IMR-90 (cell line): ENCODE measurements at regions not wholly inside any gene's neighbourhood (a gene's known extent, or its start where the extent isn't known, plus 50 kb on each side); places are given as distances from the start of the nearest gene placed in this dataset.

Source experiments
- ATAC-seq: fragments of 200-7000 bp; cut with Tn5 transposase; 2 replicates; pipeline ENCODE4 v1.9.1; 2020; ENCODE audit warnings: low read depth, mild to moderate bottlenecking, moderate library complexity
- BruUV-seq: library from RNA; stranded (reverse); fragments of 400-500 nt; replicated peaks from 2 replicates; lab custom pipeline; 2021; lab: Mats Ljungman, UMichigan
- CTCF ChIA-PET: fragments of 300-600 bp; formaldehyde crosslinking; extraction: SDS; loops from one replicate; lab custom pipeline; 2021; ENCODE audit warnings: antibody characterized with exemption; lab: Yijun Ruan, JAX
- POLR2A ChIA-PET: fragments of 300-600 bp; sonication (Branson Sonifier 250); formaldehyde crosslinking; loops from one replicate; lab custom pipeline; 2022; ENCODE audit warnings: antibody characterized with exemption; ENCODE audit not compliant: unreplicated experiment; lab: Charles Lee
- DNase-seq: peaks from one replicate; pipeline ENCODE4 v3.0.0; 2013
- H2AFZ ChIP-seq: replicated peaks from 2 replicates; pipeline ENCODE3; 2013; ENCODE audit warnings: low read length, mild to moderate bottlenecking; ENCODE audit not compliant: poor library complexity
- H2AK5ac ChIP-seq: 2 replicates; pipeline ENCODE4 v1.6.1; 2013; ENCODE audit warnings: low read depth, low read length, inconsistent platforms
- H2AK9ac ChIP-seq: replicated peaks from 2 replicates; pipeline ENCODE3; 2013; ENCODE audit warnings: mild to moderate bottlenecking, low read depth, low read length, moderate library complexity; ENCODE audit not compliant: poor library complexity
- H2BK120ac ChIP-seq: 2 replicates; pipeline ENCODE4 v1.6.1; 2013; ENCODE audit warnings: low read depth, low read length, inconsistent platforms
- H2BK15ac ChIP-seq: 3 replicates; pipeline ENCODE4 v1.6.1; 2013; ENCODE audit warnings: low read depth, low read length, inconsistent platforms
- H2BK20ac ChIP-seq: 2 replicates; pipeline ENCODE4 v1.6.1; 2013; ENCODE audit warnings: low read depth, mild to moderate bottlenecking, inconsistent platforms, low read length, moderate library complexity
- H2BK5ac ChIP-seq: 2 replicates; pipeline ENCODE4 v1.6.1; 2013; ENCODE audit warnings: mild to moderate bottlenecking, low read depth, low read length, inconsistent platforms; ENCODE audit not compliant: poor library complexity, severe bottlenecking
- H3K14ac ChIP-seq: replicated peaks from 2 replicates; pipeline ENCODE4 v1.6.1; 2013; ENCODE audit warnings: low read depth, low read length, inconsistent platforms
- H3K18ac ChIP-seq: 2 replicates; pipeline ENCODE4 v1.6.1; 2013; ENCODE audit warnings: low read depth, low read length, control low read depth
- H3K23ac ChIP-seq: 2 replicates; pipeline ENCODE4 v1.6.1; 2013; ENCODE audit warnings: low read depth, low read length, inconsistent platforms
- H3K27ac ChIP-seq: 2 replicates; pipeline ENCODE4 v1.5.1; 2013; ENCODE audit warnings: mild to moderate bottlenecking, control low read depth, low read length; ENCODE audit not compliant: insufficient read depth
- H3K27me3 ChIP-seq: 2 replicates; pipeline ENCODE4 v1.6.1; 2013; ENCODE audit warnings: low read length; ENCODE audit not compliant: control insufficient read depth, insufficient read depth
- H3K36me3 ChIP-seq: 2 replicates; pipeline ENCODE4 v1.6.1; 2013; ENCODE audit warnings: low read length, mixed read lengths; ENCODE audit not compliant: control insufficient read depth, insufficient read depth
- H3K4ac ChIP-seq: 2 replicates; pipeline ENCODE4 v1.6.1; 2013; ENCODE audit warnings: low read depth, low read length, inconsistent platforms
- H3K4me1 ChIP-seq: 2 replicates; pipeline ENCODE4 v1.6.1; 2013; ENCODE audit warnings: low read length, mixed read lengths; ENCODE audit not compliant: control insufficient read depth, insufficient read depth
- H3K4me2 ChIP-seq: 2 replicates; pipeline ENCODE4 v1.6.1; 2013; ENCODE audit warnings: low read depth, mild to moderate bottlenecking, control low read depth, low read length, moderate library complexity
- H3K4me3 ChIP-seq: 2 replicates; pipeline ENCODE4 v1.5.1; 2013; ENCODE audit warnings: low read depth, mild to moderate bottlenecking, control low read depth, low read length, moderate library complexity; ENCODE audit not compliant: insufficient read depth
- H3K56ac ChIP-seq: 2 replicates; pipeline ENCODE4 v1.6.1; 2013; ENCODE audit warnings: low read length, inconsistent platforms; ENCODE audit not compliant: insufficient read depth; ENCODE audit errors: extremely low read depth
- H3K79me1 ChIP-seq, 2 experiments: 2 replicates each; pipeline ENCODE4 v1.6.1; 2013; ENCODE audit warnings: low read length in 2 of 2, inconsistent platforms in 1 of 2, low read depth in 1 of 2
- H3K9ac ChIP-seq: 2 replicates; pipeline ENCODE4 v1.6.1; 2013; ENCODE audit warnings: low read depth, low read length, control low read depth
- H3K9me1 ChIP-seq: 2 replicates; pipeline ENCODE4 v1.6.1; 2013; ENCODE audit warnings: low read length, inconsistent platforms; ENCODE audit not compliant: insufficient read depth
- H3K9me3 ChIP-seq: 2 replicates; pipeline ENCODE4 v1.6.1; 2013; ENCODE audit warnings: low read length; ENCODE audit not compliant: control insufficient read depth, insufficient read depth
- H4K20me1 ChIP-seq: 2 replicates; pipeline ENCODE4 v1.6.1; 2013; ENCODE audit warnings: low read length, inconsistent platforms; ENCODE audit not compliant: insufficient read depth
- H4K5ac ChIP-seq: 2 replicates; pipeline ENCODE4 v1.6.1; 2013; ENCODE audit warnings: mild to moderate bottlenecking, low read depth, low read length, control low read depth
- H4K8ac ChIP-seq, 2 experiments: 2 replicates each; pipeline ENCODE4 v1.6.1; 2013; ENCODE audit warnings: low read depth in 2 of 2, low read length in 2 of 2, control low read depth in 1 of 2, inconsistent platforms in 1 of 2
- H4K91ac ChIP-seq: 2 replicates; pipeline ENCODE4 v1.6.1; 2013; ENCODE audit warnings: low read depth, low read length, inconsistent platforms; ENCODE audit not compliant: insufficient read depth
- MAZ ChIP-seq: IDR thresholded peaks from 2 replicates; pipeline ENCODE4 v1.6.1; 2012; ENCODE audit warnings: low read depth, mild to moderate bottlenecking, low read length, improper control_type of control experiment, moderate library complexity, borderline replicate concordance
- POLR2A ChIP-seq: IDR thresholded peaks from 2 replicates; pipeline ENCODE4 v1.6.1; 2012; ENCODE audit warnings: mild to moderate bottlenecking, low read depth, low read length
- WGBS, 2 experiments: methylation state at CpG; one replicate each; pipeline versions ENCODE4 v1.1.5 to v1.1.7; 2013; ENCODE audit warnings: missing lambda C conversion rate in 2 of 2; ENCODE audit not compliant: insufficient read length in 1 of 2; ENCODE audit errors: extremely low coverage in 2 of 2; 5-methylcytosine and 5-hydroxymethylcytosine counted together
- dilution Hi-C: fragments of 300-500 bp; cut with HindIII; formaldehyde crosslinking; loops from one replicate; pipeline ENCODE4 v1.14.3; 2018; ENCODE audit warnings: low sequenced_read_pairs; ENCODE audit not compliant: unreplicated experiment
- in situ Hi-C: fragments of 300-500 bp; cut with MboI; formaldehyde crosslinking; loops from 3 replicates; pipeline ENCODE4 v1.14.3; 2019; ENCODE audit warnings: low sequenced_read_pairs, inconsistent platforms, mixed read lengths
- intact Hi-C: fragments of 100-400 bp; cut with micrococcal nuclease; formaldehyde crosslinking; loops from 2 replicates; pipeline ENCODE4 v1.10.0; 2022

GRCh38 chr12:43114316-43114715 lies 437.7 kb downstream of the ADAMTS20 start:
- Histone ChIP-seq H4K91ac (no peak overlapping the region), H4K20me1 (no peaks in the 10 kb centered on the region), H3K36me3 (no peaks in the 10 kb centered on the region), H2AFZ (no peak overlapping the region), H2BK5ac (no peak overlapping the region), H2BK120ac (no peak overlapping the region), H3K9ac (no peak overlapping the region), H3K14ac (no peak overlapping the region), H3K27me3 (no peaks in the 10 kb centered on the region), H2AK5ac (no peak overlapping the region), H3K4me2 (no peak overlapping the region), H4K5ac (no peak overlapping the region), H3K4me1 (no peaks in the 10 kb centered on the region), H3K23ac (no peak overlapping the region), H3K56ac (no peak overlapping the region), H2BK15ac (no peak overlapping the region), H3K9me3 (no peaks in the 10 kb centered on the region), H4K8ac (no peak overlapping the region), H3K9me1 (no peaks in the 10 kb centered on the region), H3K27ac (no peak overlapping the region), H2BK20ac (no peak overlapping the region), H3K4me3 (no peak overlapping the region), H3K4ac (no peak overlapping the region), H2AK9ac (no peak overlapping the region), H3K18ac (no peak overlapping the region), H3K79me1 (no peaks in the 10 kb centered on the region)
- CTCF ChIA-PET: no interaction called here
- in situ Hi-C loops (no loop called here), dilution Hi-C loops (no loop called here), intact Hi-C loops (no loop called here)
- BruUV-seq: no TSS peak
- DNase-seq: no peak
- TF ChIP-seq MAZ (no peak), POLR2A (no peak)
- POLR2A ChIA-PET: no interaction called here
- no CpG with 5 or more reads among the region's 3 CpGs for WGBS, 2 experiments
- ATAC-seq: no peak
